ENCODE measurements at regions not wholly inside any gene's neighbourhood (a gene's known extent, or its start where the extent isn't known, plus 50 kb on each side); places are given as distances from the start of the nearest gene placed in this dataset.

DNA sequence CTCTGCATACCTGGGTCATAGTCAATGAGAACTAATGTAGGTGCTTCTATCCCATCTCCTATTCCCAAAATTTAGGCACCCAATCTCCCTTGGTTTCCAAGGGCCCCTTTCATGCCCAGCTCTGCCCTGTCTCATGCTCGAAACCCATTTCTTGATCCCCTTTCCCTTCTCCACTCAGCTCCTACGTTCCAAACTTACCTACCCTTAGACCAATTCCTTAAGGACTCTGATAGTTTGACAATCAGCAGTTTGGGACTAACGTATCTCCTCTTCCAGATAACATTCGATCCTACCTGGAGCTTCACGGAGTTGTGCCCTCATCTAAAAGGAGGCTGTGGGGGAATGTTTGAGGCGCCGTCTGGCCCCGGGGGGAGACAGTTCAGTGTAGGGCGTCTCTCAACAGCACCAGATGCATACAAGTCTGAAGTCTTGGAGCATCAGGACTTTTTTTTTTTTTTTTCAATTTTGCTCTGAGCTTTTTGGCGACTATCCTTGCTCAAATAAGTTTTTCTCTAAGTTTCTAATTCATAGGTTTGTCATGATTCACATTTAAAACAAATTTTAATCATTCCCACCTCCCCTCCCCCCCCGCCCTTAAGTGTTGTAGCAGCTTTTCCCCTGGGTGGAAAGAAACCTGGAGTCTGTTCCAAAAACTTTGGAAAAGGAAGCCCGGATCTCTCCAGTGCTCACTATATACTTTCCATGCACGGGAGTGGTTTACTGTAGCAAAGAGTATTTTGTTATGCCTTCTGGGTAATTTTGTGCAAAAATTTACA lies 141.2 kb upstream of the LGALSL start:
- TF ChIP-seq TAF1 (IDR thresholded peaks at IDR 0.05; ENCODE audit: low read depth) (no peak), CTCF (IDR thresholded peaks at IDR 0.05; ENCODE audit: poor library complexity, severe bottlenecking) (no peak), SMC3 (conservative IDR thresholded peaks at IDR 0.05; ENCODE audit: poor library complexity) (no peak), EZH2 (IDR thresholded peaks at IDR 0.05; ENCODE audit: borderline replicate concordance, insufficient read depth, low read length, poor library complexity, severe bottlenecking) (no peak), RAD21 (conservative IDR thresholded peaks at IDR 0.05) (no peak), POLR2AphosphoS5 (IDR thresholded peaks at IDR 0.05) (no peak), EP300 (conservative IDR thresholded peaks at IDR 0.05; ENCODE audit: poor library complexity, severe bottlenecking) (no peak), MXI1 (conservative IDR thresholded peaks at IDR 0.05; ENCODE audit: poor library complexity, severe bottlenecking) (no peak)
- TF ChIP-seq, protein P1, sequence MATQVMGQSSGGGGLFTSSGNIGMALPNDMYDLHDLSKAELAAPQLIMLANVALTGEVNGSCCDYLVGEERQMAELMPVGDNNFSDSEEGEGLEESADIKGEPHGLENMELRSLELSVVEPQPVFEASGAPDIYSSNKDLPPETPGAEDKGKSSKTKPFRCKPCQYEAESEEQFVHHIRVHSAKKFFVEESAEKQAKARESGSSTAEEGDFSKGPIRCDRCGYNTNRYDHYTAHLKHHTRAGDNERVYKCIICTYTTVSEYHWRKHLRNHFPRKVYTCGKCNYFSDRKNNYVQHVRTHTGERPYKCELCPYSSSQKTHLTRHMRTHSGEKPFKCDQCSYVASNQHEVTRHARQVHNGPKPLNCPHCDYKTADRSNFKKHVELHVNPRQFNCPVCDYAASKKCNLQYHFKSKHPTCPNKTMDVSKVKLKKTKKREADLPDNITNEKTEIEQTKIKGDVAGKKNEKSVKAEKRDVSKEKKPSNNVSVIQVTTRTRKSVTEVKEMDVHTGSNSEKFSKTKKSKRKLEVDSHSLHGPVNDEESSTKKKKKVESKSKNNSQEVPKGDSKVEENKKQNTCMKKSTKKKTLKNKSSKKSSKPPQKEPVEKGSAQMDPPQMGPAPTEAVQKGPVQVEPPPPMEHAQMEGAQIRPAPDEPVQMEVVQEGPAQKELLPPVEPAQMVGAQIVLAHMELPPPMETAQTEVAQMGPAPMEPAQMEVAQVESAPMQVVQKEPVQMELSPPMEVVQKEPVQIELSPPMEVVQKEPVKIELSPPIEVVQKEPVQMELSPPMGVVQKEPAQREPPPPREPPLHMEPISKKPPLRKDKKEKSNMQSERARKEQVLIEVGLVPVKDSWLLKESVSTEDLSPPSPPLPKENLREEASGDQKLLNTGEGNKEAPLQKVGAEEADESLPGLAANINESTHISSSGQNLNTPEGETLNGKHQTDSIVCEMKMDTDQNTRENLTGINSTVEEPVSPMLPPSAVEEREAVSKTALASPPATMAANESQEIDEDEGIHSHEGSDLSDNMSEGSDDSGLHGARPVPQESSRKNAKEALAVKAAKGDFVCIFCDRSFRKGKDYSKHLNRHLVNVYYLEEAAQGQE (IDR thresholded peaks at IDR 0.05; ENCODE audit: borderline replicate concordance) = no peak
